ENCODE measurements at regions not wholly inside any gene's neighbourhood (a gene's known extent, or its start where the extent isn't known, plus 50 kb on each side); places are given as distances from the start of the nearest gene placed in this dataset.
A peak's percentile ranks its signal among the peaks of the same experiment; 100 is the strongest.

- FAIRE-seq (no peak), DNase-seq (ENCODE audit: insufficient read length, low spot score) (peak; percentile 40)
- no peak for TF ChIP-seq POLR2A (IDR thresholded peaks at IDR 0.05; ENCODE audit: low read depth, low read length)
Measured at GRCh38 chr4:184267673-184268583, 50.3 kb upstream of the ENPP6 start.
